Epithelial cell of proximal tubule (primary cell): ENCODE measurements at regions not wholly inside any gene's neighbourhood (a gene's known extent, or its start where the extent isn't known, plus 50 kb on each side); places are given as distances from the start of the nearest gene placed in this dataset.

ENCODE experiments used
- DNase-seq: peaks from one replicate; pipeline ENCODE4 v3.0.0-alpha.2; 2011; ENCODE audit warnings: low read depth
- H3K4me3 ChIP-seq: 2 replicates; pipeline ENCODE4 v1.5.1; 2011; ENCODE audit warnings: low read depth, mild to moderate bottlenecking, low read length
- CTCF ChIP-seq: conservative IDR thresholded peaks from 2 replicates; pipeline ENCODE4 v1.5.1; 2012; ENCODE audit warnings: low read depth, mild to moderate bottlenecking, low read length

GRCh38 chr19:29122185-29122584 is 90.8 kb downstream of the UQCRFS1 start:
- no peak for DNase-seq
- H3K4me3 ChIP-seq: no peak overlapping the region
- TF ChIP-seq CTCF: no peak

- TF ChIP-seq CTCF: peak; percentile 70
- no peak overlapping the region for H3K4me3 ChIP-seq
- no peak for DNase-seq
Observed at GRCh38 chr19:29121684-29122083, 91.3 kb downstream of the UQCRFS1 start.

- DNase-seq: no peak
- H3K4me3 ChIP-seq: no peak overlapping the region
- TF ChIP-seq CTCF: no peak
Observed at GRCh38 chr19:29120466-29120865, 92.5 kb downstream of the UQCRFS1 start.

- no peak for DNase-seq
- no peak overlapping the region for H3K4me3 ChIP-seq
- TF ChIP-seq CTCF: peak; percentile 66
Observed at GRCh38 chr19:29119590-29119989, 93.4 kb downstream of the UQCRFS1 start.

- peak; percentile 31 for DNase-seq
- no peak for TF ChIP-seq CTCF
Observed at GRCh38 chr19:29118389-29118788, 94.6 kb downstream of the UQCRFS1 start.

GRCh38 chr19:29117926-29118325 is 95.0 kb downstream of the UQCRFS1 start:
- TF ChIP-seq CTCF: no peak
- DNase-seq: no peak
- H3K4me3 ChIP-seq: no peak overlapping the region

More at GRCh38 chr19:29118389-29118788, 94.6 kb downstream of the UQCRFS1 start:
- H3K4me3 ChIP-seq: no peak overlapping the region

- no peak for DNase-seq
- no peak overlapping the region for H3K4me3 ChIP-seq
- no peak for TF ChIP-seq CTCF
Observed at GRCh38 chr19:29115181-29115580, 97.8 kb downstream of the UQCRFS1 start.
